ENCODE measurements at regions not wholly inside any gene's neighbourhood (a gene's known extent, or its start where the extent isn't known, plus 50 kb on each side); places are given as distances from the start of the nearest gene placed in this dataset.

- no peak for TF ChIP-seq CTCF (IDR thresholded peaks at IDR 0.05 in 2 of 3, conservative IDR thresholded peaks at IDR 0.05 in 1 of 3; ENCODE audit: borderline replicate concordance in 1 of 3, insufficient read depth in 1 of 3, low read depth in 2 of 3, low read length in 2 of 3)
- no peak for TF ChIP-seq POLR2A (IDR thresholded peaks at IDR 0.05; ENCODE audit: borderline replicate concordance, extremely low read depth, insufficient read depth, insufficient read length)
- TF ChIP-seq EZH2 (IDR thresholded peaks at IDR 0.05): no peak
- no peak for TF ChIP-seq CEBPB (IDR thresholded peaks at IDR 0.05; ENCODE audit: low read depth)
- TF ChIP-seq ZNF274 (IDR thresholded peaks at IDR 0.05; ENCODE audit: low read depth, low read length): no peak
- TF ChIP-seq POLR2AphosphoS5 (IDR thresholded peaks at IDR 0.05; ENCODE audit: low read depth, low read length): no peak
- no peak for TF ChIP-seq EZH2phosphoT487 (IDR thresholded peaks at IDR 0.05; ENCODE audit: borderline replicate concordance)
- no peak for TF ChIP-seq REST (IDR thresholded peaks at IDR 0.05; ENCODE audit: low read depth)
- no peak for TF ChIP-seq RAD21 (IDR thresholded peaks at IDR 0.05; ENCODE audit: low read depth)
- TF ChIP-seq CBX3 (IDR thresholded peaks at IDR 0.05; ENCODE audit: low read depth): no peak
- no peak for TF ChIP-seq ZFX (IDR thresholded peaks at IDR 0.05)
- TF ChIP-seq SIN3A (IDR thresholded peaks at IDR 0.05; ENCODE audit: low read depth): no peak
These were observed 203.1 kb downstream of the RAB38 start for GRCh38 chr11:87972133-87972532.

Data from HCT116 (cell line).